Fibroblast of the conjunctiva (primary cell): ENCODE measurements at regions not wholly inside any gene's neighbourhood (a gene's known extent, or its start where the extent isn't known, plus 50 kb on each side); places are given as distances from the start of the nearest gene placed in this dataset.

Experiments
- DNase-seq: peaks from one replicate; pipeline ENCODE4 v3.0.0-alpha.2; 2010; ENCODE audit warnings: low read depth

GRCh38 chr7:53965716-53966115, 576.5 kb upstream of the VSTM2A start:
- DNase-seq, result no peak

DNA sequence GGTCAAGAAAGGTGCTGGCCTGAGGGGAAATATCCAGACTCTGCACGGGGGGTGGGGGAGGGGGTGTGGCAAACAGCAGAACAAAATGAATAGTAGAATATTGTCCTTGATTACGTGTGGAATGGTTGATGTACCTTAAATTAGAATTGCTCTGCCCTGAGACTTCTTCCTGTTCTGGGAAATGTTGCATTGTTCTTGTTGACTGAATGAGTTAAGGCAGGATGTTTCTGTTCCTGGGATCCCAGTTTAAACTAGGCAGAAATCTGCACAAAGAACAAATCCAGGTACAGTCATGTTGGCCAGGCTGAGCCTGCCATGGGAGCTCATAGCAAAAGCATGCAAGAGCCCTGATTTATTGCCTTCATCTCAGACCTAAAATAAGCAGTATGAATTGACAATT, 558.7 kb upstream of the VSTM2A start:
- DNase-seq, result no peak

GRCh38 chr7:53984776-53985175, 557.4 kb upstream of the VSTM2A start:
- no peak for DNase-seq

DNA sequence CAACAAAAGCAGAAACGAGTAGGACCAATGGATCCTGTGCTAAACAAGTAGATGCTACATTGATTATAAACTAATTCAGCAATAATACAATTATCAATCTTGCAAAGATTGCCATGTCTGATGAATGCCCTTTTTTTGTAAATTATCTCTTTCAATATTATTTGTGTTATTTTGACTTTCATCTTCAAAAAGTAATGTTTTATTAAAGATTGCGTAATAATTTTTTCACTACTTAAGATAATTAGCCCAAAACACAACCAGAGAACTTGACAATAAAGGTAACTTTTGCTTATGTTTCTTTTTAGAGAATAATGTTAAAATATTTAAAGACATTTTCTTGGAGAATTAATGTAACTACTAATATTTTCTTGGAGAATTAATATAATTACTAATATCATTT, 553.8 kb upstream of the VSTM2A start:
- DNase-seq, result no peak

DNA sequence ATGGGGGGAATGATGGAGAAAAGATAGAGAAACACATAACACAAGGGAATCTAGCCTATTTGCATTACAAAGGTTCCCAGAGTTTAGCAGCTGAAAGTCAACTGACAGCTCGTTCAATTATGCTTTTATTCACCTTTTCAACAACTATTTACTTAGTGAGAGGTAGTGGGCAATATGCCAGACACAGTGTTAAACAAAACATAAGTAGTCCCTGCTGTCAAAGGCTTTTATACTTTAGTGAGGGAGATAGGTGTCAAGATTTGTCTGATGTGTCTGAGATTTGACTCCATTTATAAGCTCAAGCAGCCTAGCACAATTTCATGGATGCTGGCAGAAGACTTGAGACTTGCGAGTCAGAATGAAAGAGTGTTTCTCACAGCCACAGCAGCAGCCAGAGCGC, 549.0 kb upstream of the VSTM2A start:
- DNase-seq, result no peak

DNA sequence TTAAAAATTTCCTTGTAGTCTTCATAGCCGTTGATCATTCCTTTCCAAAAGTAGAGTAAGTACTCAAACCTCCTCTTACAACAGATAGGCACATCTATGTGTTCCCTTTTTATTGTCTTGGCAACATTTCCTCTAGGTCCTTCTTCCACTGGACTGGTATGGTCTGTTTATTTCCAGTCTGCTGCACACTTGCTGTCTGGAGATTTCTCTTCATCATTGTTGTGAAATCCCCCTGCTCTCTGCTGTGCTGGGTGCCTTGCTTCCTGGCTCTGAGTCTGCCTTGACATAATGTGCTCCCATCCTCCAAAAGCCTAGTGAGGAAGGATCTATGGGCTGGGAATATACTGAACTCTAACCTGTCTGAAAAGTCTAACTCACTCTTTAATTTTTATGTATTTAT, 545.3 kb upstream of the VSTM2A start:
- no peak for DNase-seq

- DNase-seq, result no peak
Observed at GRCh38 chr7:54014765-54015164, 527.4 kb upstream of the VSTM2A start.

DNA sequence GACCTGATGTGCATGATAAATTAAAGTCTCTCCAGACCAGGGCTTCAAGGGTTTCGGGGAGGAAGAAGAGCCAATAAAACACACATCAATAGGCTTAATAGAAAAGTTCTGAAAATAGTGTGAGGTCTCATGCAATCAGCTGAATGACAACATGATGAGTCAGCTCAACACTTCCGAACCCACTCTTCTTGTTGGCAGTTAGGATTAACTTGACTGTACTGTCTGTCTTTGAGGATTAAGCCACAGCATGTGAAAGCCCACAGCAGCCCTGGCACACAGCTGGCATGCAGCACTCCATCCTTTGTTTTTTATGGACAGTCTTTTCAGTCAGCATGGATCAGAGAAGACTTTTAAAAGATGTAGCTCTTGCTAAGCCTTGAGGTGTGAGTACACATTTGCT, 526.9 kb upstream of the VSTM2A start:
- DNase-seq, result no peak

DNA sequence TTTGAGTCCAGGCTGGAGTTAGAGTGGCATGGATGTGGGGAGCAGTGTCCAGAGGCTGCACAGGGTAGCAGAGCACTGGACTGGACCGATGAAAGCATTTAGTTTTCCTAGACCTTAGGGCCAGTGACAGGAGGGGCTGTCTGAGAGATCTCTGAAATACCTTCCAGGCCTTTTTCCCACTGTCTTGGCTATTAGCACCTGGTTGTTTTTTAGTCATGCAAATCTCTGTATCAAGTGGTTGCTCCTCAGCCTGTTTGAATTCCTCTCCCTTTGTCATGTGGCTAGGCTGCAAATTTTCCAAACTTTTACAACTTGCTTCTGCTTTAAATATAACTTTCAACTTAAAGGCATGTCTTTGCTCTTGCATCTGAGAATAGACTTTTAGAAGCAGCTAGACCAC, 504.3 kb upstream of the VSTM2A start:
- no peak for DNase-seq

DNA sequence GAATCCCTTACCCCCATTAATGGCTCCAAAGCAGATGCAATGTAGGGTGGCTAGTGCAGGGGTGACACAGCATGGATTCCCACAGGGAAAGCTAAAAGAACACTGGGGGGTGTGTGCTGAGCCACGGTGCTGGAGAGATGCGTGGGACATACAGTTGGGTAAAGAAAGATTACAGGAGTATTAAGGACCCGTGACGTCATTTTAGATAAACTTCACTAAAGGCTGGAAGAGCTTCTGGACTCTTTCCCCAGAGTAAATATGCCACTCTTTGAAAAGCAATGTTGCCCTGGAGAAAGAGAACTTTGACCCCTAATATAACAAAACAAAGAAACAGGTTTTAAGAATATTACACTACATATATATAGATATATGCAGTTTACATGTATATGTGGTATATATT, 481.5 kb upstream of the VSTM2A start:
- DNase-seq, result no peak

- DNase-seq, result no peak
Observed at GRCh38 chr7:54066643-54067042, 475.5 kb upstream of the VSTM2A start.

DNA sequence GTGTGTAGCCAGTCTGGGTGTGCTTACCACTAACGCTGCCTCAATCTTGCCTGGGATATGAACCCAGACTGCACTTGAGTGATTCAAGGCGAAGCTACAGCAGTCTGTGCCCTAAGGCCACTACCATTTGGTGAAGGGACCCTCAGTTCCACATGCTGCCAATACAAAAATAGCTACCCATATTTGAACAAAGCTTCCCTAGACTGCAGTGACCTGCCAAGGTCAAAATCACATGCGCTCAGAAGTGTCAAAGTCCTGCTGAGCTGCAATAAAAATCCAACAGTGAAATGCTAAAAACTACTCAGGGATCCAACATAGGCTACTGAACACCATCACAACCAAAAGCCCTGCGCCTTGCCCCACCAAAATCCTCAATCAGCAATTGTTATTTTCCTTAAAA, 472.3 kb upstream of the VSTM2A start:
- no peak for DNase-seq

GRCh38 chr7:54072710-54073109, 469.5 kb upstream of the VSTM2A start:
- no peak for DNase-seq

- no peak for DNase-seq
Observed at GRCh38 chr7:54076616-54077015, 465.6 kb upstream of the VSTM2A start.

- DNase-seq, result no peak
Observed at GRCh38 chr7:54080525-54080924, 461.6 kb upstream of the VSTM2A start.

DNA sequence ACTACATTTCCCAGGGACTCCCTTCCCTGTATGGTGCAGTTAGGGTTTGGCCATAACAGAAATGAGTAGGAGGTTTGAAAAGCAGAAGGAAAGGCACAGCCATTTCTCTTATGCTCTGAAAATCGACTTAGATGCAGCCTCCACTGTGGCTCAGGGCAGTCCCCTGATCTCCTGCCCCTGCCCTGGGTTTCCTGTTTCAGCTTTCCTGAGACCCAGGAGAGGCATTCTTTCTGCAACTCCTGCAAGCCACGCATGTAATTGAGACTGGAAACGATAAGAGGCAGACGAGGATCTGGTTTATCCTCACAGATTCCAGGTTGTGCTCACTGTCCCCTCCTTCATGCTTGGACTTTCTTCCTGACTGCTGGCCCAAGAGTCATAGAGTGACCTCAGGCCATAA, 461.2 kb upstream of the VSTM2A start:
- no peak for DNase-seq

GRCh38 chr7:54084340-54084739, 457.8 kb upstream of the VSTM2A start:
- DNase-seq, result no peak

GRCh38 chr7:54090652-54091213, 451.4 kb upstream of the VSTM2A start:
- no peak for DNase-seq

GRCh38 chr7:54091322-54091721, 450.9 kb upstream of the VSTM2A start:
- no peak for DNase-seq

- DNase-seq, result no peak
Observed at GRCh38 chr7:54097886-54098285, 444.3 kb upstream of the VSTM2A start.

- DNase-seq, result no peak
Observed at GRCh38 chr7:54109501-54109900, 432.7 kb upstream of the VSTM2A start.

GRCh38 chr7:54111814-54112511, 430.2 kb upstream of the VSTM2A start:
- DNase-seq, result no peak

DNA sequence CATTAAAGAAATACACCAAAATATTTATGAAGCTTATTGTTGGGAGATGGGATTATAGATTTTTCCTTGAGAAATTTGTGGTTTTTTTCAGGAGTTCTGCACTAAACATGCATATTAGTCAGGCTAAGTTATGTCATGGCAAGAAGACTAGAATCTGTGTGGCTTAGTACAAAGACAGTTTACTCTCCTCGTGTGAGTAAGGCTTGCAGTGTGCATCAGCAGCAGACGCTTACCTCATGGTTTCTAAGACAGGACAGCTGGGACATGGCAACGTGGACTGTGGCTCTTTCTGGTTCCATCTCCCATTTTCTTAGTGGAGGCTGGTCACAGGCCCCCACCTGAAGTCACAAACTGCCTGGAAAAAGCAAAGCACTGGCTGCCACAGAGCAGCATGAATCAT, 429.6 kb upstream of the VSTM2A start:
- DNase-seq, result no peak

DNA sequence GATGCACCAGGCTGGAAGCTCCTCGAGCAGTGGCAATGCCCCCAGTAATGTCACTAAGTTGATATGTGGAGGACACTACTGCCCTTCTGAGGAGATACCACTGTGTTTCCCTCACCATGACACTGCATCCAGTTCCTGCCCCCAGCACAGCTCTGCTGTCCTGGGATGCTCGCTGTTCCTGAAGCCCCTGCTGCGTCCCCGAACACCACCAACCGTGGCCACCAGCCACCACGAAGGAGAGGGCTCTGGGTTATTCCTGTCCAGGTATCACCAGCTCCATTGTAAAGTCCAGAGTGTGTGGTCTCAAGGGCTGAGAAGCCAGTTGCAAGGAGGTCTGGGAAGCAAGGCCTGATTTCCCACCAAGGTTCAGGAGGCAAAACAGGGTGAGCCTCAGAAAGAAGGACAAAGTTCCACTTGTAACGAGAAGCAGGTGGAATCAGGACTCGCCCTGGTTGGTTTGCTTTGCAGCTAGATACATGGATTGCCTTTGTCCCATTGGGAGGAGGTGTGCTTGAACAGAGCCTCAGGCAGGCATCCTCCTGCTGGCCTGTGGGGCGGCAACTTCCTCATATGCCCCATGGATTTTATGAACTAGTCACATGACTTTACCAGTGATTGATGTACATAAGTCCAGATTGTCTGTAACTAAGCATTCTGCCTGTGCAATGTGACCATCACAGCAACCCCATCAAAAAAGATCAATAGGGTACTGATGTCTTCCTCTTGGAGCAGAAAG, 427.0 kb upstream of the VSTM2A start:
- no peak for DNase-seq
